ENCODE measurements at regions not wholly inside any gene's neighbourhood (a gene's known extent, or its start where the extent isn't known, plus 50 kb on each side); places are given as distances from the start of the nearest gene placed in this dataset.

DNA sequence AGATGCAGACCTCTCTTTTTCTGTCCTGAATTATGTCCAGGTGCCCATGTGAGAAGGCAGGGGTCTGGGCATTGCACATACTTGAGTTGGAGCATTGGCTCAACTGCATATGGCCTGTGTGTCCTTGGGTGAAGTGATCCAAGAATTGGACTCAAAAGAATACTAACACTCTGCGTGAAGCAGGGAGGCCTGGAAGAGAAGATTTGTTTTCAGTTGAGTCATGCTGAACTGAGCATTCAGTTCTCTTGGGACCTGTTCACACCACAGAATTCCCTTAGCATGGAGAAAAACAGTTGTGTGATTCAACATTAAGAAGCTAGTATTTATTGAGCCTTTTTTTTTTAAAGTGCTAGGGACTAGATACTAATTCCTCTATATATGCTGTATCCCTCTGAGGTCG lies 164.7 kb upstream of the TBX3 start:
- ATAC-seq (ENCODE audit: low FRiP score), result no peak
- DNase-seq, result no peak
- 58 to 61% methylated on average over 2 of the region's 2 CpGs for WGBS, 2 donors
- Histone ChIP-seq H3K4me1 (ENCODE audit: control insufficient read depth in 1 of 2, insufficient read depth in 2 of 2, low read length in 2 of 2) (no peaks in the 10 kb centered on the region), H3K4me3 (ENCODE audit: low read length in 2 of 2) (no peak overlapping the region), H3K27ac (ENCODE audit: low read depth in 1 of 2, low read length in 2 of 2) (no peak overlapping the region), H3K36me3 (ENCODE audit: control insufficient read depth in 1 of 2, insufficient read depth in 2 of 2, low read length in 1 of 2) (no peaks in the 10 kb centered on the region), H3K9me3 (ENCODE audit: control insufficient read depth, low read length) (no peaks in the 10 kb centered on the region), H3K27me3 (ENCODE audit: control insufficient read depth in 1 of 2, insufficient read depth in 2 of 2, low read length in 1 of 2) (no peaks in the 10 kb centered on the region)
- intact Hi-C loops (cut with DNase I), result no loop called here

DNA sequence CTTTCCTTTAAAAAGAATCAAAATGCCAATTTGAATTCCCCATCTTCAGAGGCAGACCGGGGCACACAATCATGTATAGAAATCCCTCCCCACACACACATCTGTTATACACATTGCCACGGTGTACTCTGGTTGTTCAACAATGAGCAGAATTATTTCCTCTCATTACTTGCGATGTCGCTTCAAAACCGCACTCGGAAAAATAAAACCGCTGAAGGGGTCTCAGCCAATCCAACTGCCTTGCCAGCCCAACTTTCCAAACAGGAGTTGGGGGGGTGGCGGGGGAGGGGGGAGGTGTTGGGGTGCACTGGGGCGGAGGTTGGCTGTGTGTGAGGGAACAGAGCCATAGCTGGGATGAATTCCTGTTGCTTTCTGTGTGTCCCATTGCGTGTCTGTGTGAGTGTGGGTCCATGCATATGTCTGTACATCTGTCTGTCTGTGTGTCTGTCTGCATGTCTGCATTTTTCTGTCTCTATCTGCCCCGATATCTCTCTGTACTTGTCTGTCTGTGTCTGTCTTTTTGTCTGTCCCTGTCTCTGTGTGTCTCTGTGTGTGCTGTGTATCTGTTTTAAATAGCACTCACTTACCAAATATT lies 163.6 kb upstream of the TBX3 start:
- 77 to 82% methylated on average over 11 of the region's 11 CpGs for WGBS, 2 donors
- ATAC-seq (ENCODE audit: low FRiP score) (no peak), DNase-seq (no peak)
- no peaks in the 10 kb centered on the region for H3K27me3 ChIP-seq (ENCODE audit: control insufficient read depth in 1 of 2, insufficient read depth in 2 of 2, low read length in 1 of 2)
- intact Hi-C loops (cut with DNase I), result no loop called here
- no peaks in the 10 kb centered on the region for H3K4me1 ChIP-seq (ENCODE audit: control insufficient read depth in 1 of 2, insufficient read depth in 2 of 2, low read length in 2 of 2)
- H3K4me3 ChIP-seq (ENCODE audit: low read length in 2 of 2), result no peak overlapping the region
- no peaks in the 10 kb centered on the region for H3K36me3 ChIP-seq (ENCODE audit: control insufficient read depth in 1 of 2, insufficient read depth in 2 of 2, low read length in 1 of 2)
- no peak overlapping the region for H3K27ac ChIP-seq (ENCODE audit: low read depth in 1 of 2, low read length in 2 of 2)
- no peaks in the 10 kb centered on the region for H3K9me3 ChIP-seq (ENCODE audit: control insufficient read depth, low read length)

GRCh38 chr12:114846771-114847170 lies 162.8 kb upstream of the TBX3 start:
- ATAC-seq (ENCODE audit: low FRiP score) (no peak), DNase-seq (no peak)
- H3K36me3 ChIP-seq (ENCODE audit: control insufficient read depth in 1 of 2, insufficient read depth in 2 of 2, low read length in 1 of 2), result no peaks in the 10 kb centered on the region
- H3K9me3 ChIP-seq (ENCODE audit: control insufficient read depth, low read length), result no peaks in the 10 kb centered on the region
- H3K27ac ChIP-seq (ENCODE audit: low read depth in 1 of 2, low read length in 2 of 2), result no peak overlapping the region
- no peaks in the 10 kb centered on the region for H3K4me1 ChIP-seq (ENCODE audit: control insufficient read depth in 1 of 2, insufficient read depth in 2 of 2, low read length in 2 of 2)
- intact Hi-C loops (cut with DNase I), result no loop called here
- H3K4me3 ChIP-seq (ENCODE audit: low read length in 2 of 2), result no peak overlapping the region
- 66 to 67% methylated on average over 8 of the region's 8 CpGs for WGBS, 2 donors
- H3K27me3 ChIP-seq (ENCODE audit: control insufficient read depth in 1 of 2, insufficient read depth in 2 of 2, low read length in 1 of 2), result no peaks in the 10 kb centered on the region

DNA sequence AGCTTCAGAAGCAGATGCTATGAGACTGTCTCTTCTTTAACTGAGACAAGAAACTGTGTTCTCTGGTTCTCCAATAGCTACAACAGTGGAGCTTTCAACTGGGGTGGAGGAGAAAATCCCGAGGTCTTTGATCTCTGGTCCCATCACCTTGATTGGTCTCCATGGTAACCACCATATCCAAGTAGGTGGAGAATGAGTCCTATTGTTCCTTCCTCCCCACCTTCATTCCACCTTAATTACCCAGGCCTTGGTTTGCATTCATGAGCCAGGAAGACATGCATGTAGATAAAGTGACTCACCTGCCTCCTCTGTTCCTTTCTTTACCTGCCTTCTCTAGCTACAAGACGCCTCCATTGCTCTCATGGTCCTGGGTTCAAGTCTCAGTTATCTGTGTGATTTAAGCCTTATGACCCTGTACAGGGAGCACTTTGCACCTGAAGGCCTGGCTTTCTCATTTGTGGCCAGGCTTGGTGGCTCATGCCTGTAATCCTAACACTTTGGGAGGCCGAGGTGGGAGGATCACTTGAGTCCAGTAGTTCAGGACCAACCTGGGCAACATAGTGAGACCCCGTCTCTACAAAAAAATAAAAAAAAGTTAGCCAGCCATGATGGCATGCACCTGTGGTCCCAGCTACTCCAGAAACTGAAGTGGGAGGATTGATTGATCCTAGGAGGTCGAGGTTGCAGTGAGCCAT lies 157.7 kb upstream of the TBX3 start:
- H3K36me3 ChIP-seq (ENCODE audit: control insufficient read depth in 1 of 2, insufficient read depth in 2 of 2, low read length in 1 of 2), result no peaks in the 10 kb centered on the region
- no peak overlapping the region for H3K27ac ChIP-seq (ENCODE audit: low read depth in 1 of 2, low read length in 2 of 2)
- 66 to 75% methylated on average over 5 of the region's 5 CpGs for WGBS, 2 donors
- H3K27me3 ChIP-seq (ENCODE audit: control insufficient read depth in 1 of 2, insufficient read depth in 2 of 2, low read length in 1 of 2), result no peaks in the 10 kb centered on the region
- H3K4me1 ChIP-seq (ENCODE audit: control insufficient read depth in 1 of 2, insufficient read depth in 2 of 2, low read length in 2 of 2), result no peaks in the 10 kb centered on the region
- no peaks in the 10 kb centered on the region for H3K9me3 ChIP-seq (ENCODE audit: control insufficient read depth, low read length)
- H3K4me3 ChIP-seq (ENCODE audit: low read length in 2 of 2), result no peak overlapping the region
- ATAC-seq (ENCODE audit: low FRiP score) (no peak), DNase-seq (no peak)
- intact Hi-C loops (cut with DNase I), result no loop called here

GRCh38 chr12:114838480-114838879 lies 154.5 kb upstream of the TBX3 start:
- Histone ChIP-seq H3K27me3 (ENCODE audit: control insufficient read depth in 1 of 2, insufficient read depth in 2 of 2, low read length in 1 of 2) (no peaks in the 10 kb centered on the region), H3K36me3 (ENCODE audit: control insufficient read depth in 1 of 2, insufficient read depth in 2 of 2, low read length in 1 of 2) (no peaks in the 10 kb centered on the region), H3K27ac (ENCODE audit: low read depth in 1 of 2, low read length in 2 of 2) (no peak overlapping the region), H3K9me3 (ENCODE audit: control insufficient read depth, low read length) (peaks cover 6% of the 10 kb centered on the region), H3K4me3 (ENCODE audit: low read length in 2 of 2) (no peak overlapping the region), H3K4me1 (ENCODE audit: control insufficient read depth in 1 of 2, insufficient read depth in 2 of 2, low read length in 2 of 2) (no peaks in the 10 kb centered on the region)
- WGBS, 2 donors, result 82 to 87% methylated on average over 9 of the region's 9 CpGs
- DNase-seq, result no peak
- intact Hi-C loops (cut with DNase I), result no loop called here
- ATAC-seq (ENCODE audit: low FRiP score), result no peak

DNA sequence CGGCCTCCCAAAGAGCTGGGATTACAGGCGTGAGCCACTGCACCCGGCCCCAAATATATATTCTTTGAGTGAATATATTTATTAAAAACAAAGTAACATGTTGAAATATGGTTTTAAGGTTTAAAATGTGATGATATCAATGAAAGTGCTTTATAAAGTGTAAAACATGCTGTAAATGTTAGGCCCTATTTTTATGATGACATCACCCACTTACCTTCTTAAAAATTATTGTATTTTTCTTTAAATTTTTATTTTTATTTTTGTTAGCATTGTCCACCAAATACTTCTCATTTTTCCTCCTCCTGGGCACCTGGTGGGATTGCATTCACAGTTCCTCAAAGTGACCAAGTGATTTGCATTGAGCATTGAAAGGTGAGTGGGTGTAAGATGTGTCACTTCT lies 152.6 kb upstream of the TBX3 start:
- no peak for DNase-seq
- Histone ChIP-seq H3K36me3 (ENCODE audit: control insufficient read depth in 1 of 2, insufficient read depth in 2 of 2, low read length in 1 of 2) (no peaks in the 10 kb centered on the region), H3K4me1 (ENCODE audit: control insufficient read depth in 1 of 2, insufficient read depth in 2 of 2, low read length in 2 of 2) (no peaks in the 10 kb centered on the region), H3K27ac (ENCODE audit: low read depth in 1 of 2, low read length in 2 of 2) (no peak overlapping the region), H3K4me3 (ENCODE audit: low read length in 2 of 2) (no peak overlapping the region), H3K27me3 (ENCODE audit: control insufficient read depth in 1 of 2, insufficient read depth in 2 of 2, low read length in 1 of 2) (no peaks in the 10 kb centered on the region), H3K9me3 (ENCODE audit: control insufficient read depth, low read length) (peaks cover 6% of the 10 kb centered on the region)
- 98 to 100% methylated on average over 3 of the region's 3 CpGs for WGBS, 2 donors
- no peak for ATAC-seq (ENCODE audit: low FRiP score)
- intact Hi-C loops (cut with DNase I), result no loop called here

GRCh38 chr12:114835031-114835430 lies 151.1 kb upstream of the TBX3 start:
- H3K27me3 ChIP-seq (ENCODE audit: control insufficient read depth in 1 of 2, insufficient read depth in 2 of 2, low read length in 1 of 2), result no peaks in the 10 kb centered on the region
- no peaks in the 10 kb centered on the region for H3K36me3 ChIP-seq (ENCODE audit: control insufficient read depth in 1 of 2, insufficient read depth in 2 of 2, low read length in 1 of 2)
- 59 to 60% methylated on average over 2 of the region's 2 CpGs for WGBS, 2 donors
- H3K4me3 ChIP-seq (ENCODE audit: low read length in 2 of 2), result no peak overlapping the region
- H3K27ac ChIP-seq (ENCODE audit: low read depth in 1 of 2, low read length in 2 of 2), result no peak overlapping the region
- H3K4me1 ChIP-seq (ENCODE audit: control insufficient read depth in 1 of 2, insufficient read depth in 2 of 2, low read length in 2 of 2), result no peaks in the 10 kb centered on the region
- no peak for DNase-seq
- ATAC-seq (ENCODE audit: low FRiP score), result no peak
- H3K9me3 ChIP-seq (ENCODE audit: control insufficient read depth, low read length), result peaks cover 6% of the 10 kb centered on the region
- intact Hi-C loops (cut with DNase I), result no loop called here

- Histone ChIP-seq H3K27ac (ENCODE audit: low read depth in 1 of 2, low read length in 2 of 2) (no peak overlapping the region), H3K4me3 (ENCODE audit: low read length in 2 of 2) (no peak overlapping the region), H3K36me3 (ENCODE audit: control insufficient read depth in 1 of 2, insufficient read depth in 2 of 2, low read length in 1 of 2) (no peaks in the 10 kb centered on the region), H3K4me1 (ENCODE audit: control insufficient read depth in 1 of 2, insufficient read depth in 2 of 2, low read length in 2 of 2) (no peaks in the 10 kb centered on the region), H3K27me3 (ENCODE audit: control insufficient read depth in 1 of 2, insufficient read depth in 2 of 2, low read length in 1 of 2) (no peaks in the 10 kb centered on the region), H3K9me3 (ENCODE audit: control insufficient read depth, low read length) (peaks cover 6% of the 10 kb centered on the region)
- ATAC-seq (ENCODE audit: low FRiP score) (no peak), DNase-seq (no peak)
- 32 to 37% methylated on average over 3 of the region's 3 CpGs for WGBS, 2 donors
- intact Hi-C loops (cut with DNase I), result no loop called here
Measured at GRCh38 chr12:114834621-114835020, 150.6 kb upstream of the TBX3 start.

- Histone ChIP-seq H3K4me3 (ENCODE audit: low read length in 2 of 2) (no peak overlapping the region), H3K27ac (ENCODE audit: low read depth in 1 of 2, low read length in 2 of 2) (no peak overlapping the region), H3K4me1 (ENCODE audit: control insufficient read depth in 1 of 2, insufficient read depth in 2 of 2, low read length in 2 of 2) (no peaks in the 10 kb centered on the region), H3K9me3 (ENCODE audit: control insufficient read depth, low read length) (peaks cover 2% of the 10 kb centered on the region), H3K36me3 (ENCODE audit: control insufficient read depth in 1 of 2, insufficient read depth in 2 of 2, low read length in 1 of 2) (no peaks in the 10 kb centered on the region), H3K27me3 (ENCODE audit: control insufficient read depth in 1 of 2, insufficient read depth in 2 of 2, low read length in 1 of 2) (no peaks in the 10 kb centered on the region)
- intact Hi-C loops (cut with DNase I), result no loop called here
- WGBS, 2 donors, result 85 to 89% methylated on average over 4 of the region's 4 CpGs
- ATAC-seq (ENCODE audit: low FRiP score), result no peak
- no peak for DNase-seq
Measured at GRCh38 chr12:114829833-114830232, 145.9 kb upstream of the TBX3 start.

Measured in aorta (tissue), 5 donors.